Effector CD4-positive, alpha-beta T cell (primary cell): ENCODE measurements at regions not wholly inside any gene's neighbourhood (a gene's known extent, or its start where the extent isn't known, plus 50 kb on each side); places are given as distances from the start of the nearest gene placed in this dataset.

Experiments used
- DNase-seq: peaks from one replicate; pipeline ENCODE4 v3.0.0-alpha.2; 2020

DNA sequence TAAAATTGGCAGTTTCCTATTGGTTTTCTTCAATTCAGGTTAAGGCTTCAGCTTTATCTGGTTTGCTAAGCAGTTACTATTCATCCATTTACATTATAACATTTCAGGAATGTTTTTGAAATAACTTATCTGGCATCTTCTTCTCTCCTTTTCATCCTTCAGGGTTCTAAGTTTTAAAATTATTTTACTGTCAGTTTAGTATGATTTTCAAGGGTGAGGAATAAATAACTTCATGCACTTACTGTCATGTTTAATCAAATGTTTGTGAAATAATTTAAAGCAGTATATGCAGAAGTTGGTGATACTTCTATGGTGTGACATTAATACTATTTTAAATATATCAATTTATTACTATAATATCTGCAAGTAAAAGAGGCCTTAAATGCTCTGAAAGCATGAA, 338.1 kb upstream of the MMS22L start:
- no peak for DNase-seq

DNA sequence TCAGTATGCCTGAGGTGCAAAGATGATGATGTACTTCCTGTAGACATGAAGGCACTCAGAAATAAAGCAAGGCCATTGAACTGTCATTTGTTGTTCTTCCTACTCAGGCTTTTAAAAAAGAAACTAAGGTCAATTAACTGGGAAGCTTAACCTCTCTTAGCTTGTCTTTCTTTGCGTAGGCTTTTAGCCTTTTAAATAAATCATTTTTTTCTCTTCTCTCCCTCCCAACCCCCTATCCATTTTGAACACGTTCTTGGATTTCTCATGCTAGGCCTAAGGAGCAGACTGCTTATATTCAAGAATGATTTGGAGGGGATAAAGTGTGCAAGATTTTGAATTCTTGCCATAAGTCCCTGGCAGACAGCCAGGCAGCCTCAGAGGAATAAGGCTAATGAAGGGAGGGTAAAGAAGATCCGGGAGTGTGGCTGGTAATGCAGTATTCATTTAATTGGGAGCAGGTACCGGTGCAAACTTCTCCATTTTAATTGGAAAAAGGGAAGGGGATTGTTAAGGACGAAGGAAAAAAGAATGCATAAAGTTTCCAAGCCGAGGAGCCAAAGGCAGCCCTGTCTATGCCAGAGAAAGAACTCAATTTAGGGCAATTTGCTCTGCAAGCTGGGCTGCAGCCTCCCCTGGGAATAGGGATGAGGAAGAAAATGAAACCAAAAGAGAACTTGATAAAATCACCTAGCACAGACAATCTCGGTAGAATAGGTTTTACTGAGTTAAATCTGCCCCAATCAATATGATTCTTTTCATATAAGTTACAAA, 343.8 kb upstream of the MMS22L start:
- DNase-seq: no peak

DNA sequence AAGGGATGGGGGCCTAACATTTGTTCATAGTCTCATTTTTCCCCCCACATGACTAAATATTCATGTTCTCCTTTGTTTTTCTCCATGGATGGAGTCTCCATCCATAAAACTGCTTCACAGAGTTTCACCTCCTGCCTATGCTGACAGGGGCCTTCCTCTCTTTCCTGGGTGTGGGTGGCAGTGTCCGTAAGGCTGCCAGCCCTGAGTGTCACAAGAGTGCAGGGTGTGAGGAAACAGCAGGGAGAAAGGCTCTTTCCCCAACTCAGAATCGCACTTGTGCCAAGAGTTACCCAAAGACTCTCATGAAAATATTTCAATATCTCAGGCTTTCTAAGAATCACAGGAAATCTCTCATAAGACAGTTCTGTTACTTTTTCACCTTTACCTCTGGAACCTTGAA, 346.2 kb upstream of the MMS22L start:
- DNase-seq: no peak

DNA sequence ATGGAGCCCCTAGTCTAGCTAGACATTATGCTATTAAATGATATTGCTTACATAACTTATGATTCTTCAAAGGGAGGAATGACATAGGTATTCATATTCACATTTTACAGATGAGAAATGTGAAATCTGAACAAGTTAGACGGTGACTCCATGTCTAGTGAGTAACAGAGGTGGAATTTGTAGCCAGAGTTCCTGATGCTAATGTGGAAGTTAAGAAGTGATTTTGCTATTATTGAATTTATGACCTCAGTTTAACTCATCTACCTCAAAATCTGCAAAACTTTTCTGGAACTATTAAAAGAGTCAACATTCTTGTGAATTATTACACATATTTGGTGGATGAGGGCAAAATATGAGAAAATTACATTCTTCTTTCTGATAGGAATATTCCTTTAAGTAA, 347.6 kb upstream of the MMS22L start:
- no peak for DNase-seq

DNA sequence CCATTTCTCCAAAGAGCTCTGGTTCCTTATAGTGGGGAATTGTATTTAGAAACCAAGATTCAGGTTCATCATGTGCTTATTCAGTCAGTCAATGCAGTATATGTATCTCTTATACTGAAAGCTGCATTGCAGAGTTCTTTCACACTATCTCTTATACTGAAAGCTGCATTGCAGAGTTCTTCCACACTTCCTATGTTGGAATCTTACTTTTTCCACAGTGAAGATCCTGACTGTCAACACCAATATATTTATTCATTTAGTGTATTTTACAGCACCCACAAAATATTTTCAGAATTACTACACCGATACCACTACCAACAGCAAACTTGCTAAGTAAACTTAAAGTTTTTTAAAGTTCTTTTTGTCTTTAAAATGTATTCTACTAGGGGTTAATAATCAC, 349.3 kb upstream of the MMS22L start:
- DNase-seq: no peak

DNA sequence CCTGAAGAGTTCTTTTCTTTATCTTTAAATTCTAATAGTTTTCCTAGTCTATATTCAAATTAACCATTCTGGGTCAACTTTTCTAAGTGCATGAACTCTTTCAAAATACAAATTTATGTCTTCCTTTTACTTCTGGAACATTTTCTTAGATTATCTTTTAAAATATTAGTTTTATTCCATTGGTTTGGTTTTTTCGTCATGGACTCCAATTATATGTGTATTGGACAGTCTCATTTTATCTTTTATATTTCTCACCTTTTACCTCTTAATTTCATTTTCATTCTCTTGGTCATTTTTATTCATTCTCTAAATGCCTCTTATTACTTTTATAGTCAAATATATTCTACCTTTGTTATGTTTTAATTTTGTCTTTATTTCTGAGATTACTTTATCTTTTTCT, 356.7 kb upstream of the MMS22L start:
- no peak for DNase-seq

DNA sequence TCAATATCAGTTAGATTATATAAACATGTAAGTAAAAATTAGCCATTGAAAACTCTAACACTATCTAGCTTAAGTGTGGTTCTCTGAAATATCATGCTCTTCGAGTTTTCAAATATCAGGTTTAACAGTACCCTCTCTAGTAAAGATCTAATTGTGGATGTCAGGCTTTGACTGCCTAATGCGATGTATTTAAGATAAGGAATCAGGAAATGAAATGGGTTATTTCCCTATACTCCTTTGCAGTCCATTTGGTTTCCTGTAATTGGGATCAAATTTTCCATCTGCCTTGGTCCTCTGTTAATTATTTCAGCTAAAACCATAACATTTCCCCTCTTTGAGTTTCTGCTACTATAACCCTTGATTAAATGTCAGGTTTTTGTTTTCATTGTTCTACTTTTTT, 361.3 kb upstream of the MMS22L start:
- DNase-seq: no peak

DNA sequence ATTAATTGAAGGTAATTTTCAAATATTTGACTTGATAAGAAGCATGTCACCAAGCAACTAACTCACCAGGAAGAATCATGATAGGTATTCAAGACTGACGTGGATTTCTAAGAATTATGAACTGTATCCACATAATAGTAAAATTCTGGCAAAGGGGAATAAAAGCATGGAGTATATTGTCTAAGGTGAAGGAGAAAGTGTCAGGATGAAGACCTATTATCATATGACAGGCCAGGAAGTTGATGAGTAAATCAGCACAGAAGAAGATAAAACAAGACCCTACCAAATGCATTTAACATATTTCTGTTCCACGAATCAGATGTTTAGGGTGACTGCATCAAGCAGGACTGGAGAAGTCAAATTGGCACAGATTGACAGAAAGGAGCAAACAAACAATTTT, 362.7 kb upstream of the MMS22L start:
- no peak for DNase-seq

DNA sequence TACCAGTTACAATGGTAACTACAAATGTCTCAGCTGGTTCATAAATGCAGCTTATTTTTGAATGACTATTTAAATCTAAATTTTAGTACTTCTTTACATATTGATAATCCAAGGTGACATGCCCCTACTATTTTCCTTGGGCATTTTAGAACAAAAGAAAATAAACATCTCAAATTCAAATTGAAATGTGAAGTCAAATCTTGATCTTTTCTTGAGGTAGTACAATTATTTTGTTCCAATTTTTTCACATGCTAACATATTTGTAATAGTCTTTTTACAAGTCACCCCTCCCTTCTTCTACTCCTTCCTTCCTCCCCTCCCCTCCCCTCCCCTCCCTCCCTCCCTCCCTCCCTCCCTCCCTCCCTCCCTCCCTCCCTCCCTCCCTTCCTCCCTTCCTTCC, 370.1 kb upstream of the MMS22L start:
- DNase-seq: no peak

DNA sequence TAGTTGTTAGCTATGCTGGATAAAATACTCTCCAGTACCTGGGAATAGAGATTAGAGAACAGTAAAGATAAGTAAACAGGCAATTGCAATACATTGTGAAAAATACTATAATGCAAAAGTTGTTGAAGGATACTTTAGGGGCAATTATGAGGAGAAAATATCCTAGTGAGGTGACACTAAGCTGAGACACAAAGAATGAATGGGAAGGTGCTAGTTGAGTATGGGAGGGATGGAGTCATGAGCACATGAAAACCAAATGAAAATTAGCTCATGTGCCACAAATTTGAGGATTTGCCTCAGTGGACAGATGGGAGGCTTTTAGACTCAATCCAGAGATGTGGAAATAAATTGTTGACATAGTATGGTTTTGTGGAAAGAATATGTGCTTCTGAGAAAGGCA, 370.5 kb upstream of the MMS22L start:
- DNase-seq: no peak

DNA sequence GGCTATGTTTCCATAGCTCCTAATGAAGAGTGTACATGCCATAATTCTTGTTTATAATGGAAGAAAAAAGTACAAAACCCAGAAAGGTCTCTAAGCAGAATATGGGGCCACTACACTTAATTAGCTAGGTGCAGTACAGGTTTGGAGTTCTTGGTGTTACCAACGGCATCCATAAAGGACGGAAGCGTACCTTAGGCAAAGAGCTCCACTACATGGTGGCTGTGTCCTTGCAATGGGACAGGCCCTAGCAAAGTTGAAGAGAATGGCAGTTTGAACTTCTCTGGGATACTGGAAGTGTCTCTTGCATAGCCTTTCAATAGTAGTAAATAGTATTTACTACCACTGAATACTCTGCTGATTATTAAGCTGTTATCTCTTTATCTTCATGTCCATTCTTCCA, 371.7 kb upstream of the MMS22L start:
- no peak for DNase-seq

DNA sequence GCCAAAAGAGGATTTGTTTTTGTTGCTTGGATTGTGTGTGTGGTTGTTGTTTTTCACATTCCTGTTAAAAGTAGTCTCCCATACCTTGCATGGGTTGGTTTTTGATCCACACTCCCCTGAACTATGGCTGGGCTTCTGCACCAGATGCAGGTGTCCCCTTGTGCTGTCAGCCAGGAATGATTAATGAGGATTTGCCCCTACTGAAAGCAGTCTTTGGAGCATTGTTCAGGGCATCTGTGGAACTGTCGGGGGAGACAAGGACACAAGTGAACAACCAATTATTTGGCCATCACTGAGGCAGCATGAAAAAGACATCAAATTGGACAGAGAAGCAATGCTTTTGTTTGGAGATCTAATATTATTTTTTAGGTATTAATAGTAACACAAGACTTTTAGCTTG, 373.2 kb upstream of the MMS22L start:
- DNase-seq: no peak

DNA sequence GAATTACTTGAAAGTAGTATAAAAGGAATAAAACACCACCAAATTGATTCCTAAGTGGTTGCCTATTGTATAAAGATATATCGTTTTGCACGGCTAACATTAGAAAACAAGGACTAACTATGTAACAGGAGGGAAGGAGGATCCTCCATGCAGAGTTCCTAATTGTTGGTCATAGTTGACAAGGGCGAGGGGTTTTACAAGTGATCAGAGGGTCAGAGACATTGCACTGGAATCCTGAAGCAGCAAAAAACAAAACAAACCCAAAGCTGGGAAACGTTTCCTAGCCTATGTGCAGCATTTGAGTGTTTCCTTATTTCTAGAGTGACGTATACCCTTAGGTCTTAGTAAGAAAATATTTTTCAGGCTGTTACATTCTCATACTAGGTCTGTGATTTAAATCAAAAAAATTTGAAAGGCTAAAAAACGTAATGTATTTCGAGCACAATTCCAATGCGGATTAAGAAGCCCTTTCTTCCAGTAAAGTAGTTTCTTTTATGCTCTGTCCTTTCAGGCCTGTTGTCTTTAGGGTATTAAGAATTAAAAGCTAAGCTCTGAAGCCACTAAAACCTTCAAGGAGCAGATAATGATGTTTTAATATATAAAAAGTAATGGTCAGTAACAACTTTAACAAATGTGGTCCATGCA, 373.8 kb upstream of the MMS22L start:
- DNase-seq: no peak

DNA sequence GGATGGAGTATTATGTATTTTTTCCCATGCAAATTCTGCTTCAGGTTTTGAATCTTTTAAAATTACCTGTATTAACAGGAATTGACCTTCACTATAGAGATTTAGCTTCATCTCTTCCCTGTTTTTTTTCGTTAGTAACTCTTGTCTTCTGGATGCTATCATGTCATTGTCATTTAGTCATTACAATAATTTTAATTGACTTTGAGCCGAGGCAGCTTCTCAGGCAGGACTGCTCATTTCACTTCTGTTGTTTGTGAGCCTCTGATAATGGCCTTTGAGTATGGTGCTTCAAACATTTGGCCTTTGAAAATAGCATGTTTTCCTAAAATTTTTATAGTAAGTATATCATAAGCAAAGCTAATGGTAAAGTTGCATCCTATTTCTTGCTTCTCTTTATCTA, 375.1 kb upstream of the MMS22L start:
- DNase-seq: no peak

DNA sequence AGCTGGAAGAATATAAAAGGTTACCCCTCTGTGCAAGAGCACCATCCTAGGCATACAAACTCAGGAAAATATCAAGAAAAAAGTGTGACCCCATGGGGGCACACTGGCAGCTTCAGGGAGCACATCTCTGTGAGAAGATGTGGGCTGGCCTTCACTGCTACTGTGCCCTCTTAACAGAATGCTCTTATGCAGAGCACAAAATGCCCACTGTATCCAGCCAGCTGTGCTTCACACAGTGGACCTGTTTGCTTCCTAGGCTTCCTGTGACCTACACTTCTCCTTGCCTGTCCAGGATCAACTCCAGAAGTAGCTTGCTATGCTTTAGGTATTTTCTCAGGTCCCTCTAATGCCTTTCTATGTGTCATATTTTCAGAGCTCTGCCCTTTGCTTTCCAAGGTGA, 380.2 kb upstream of the MMS22L start:
- no peak for DNase-seq

DNA sequence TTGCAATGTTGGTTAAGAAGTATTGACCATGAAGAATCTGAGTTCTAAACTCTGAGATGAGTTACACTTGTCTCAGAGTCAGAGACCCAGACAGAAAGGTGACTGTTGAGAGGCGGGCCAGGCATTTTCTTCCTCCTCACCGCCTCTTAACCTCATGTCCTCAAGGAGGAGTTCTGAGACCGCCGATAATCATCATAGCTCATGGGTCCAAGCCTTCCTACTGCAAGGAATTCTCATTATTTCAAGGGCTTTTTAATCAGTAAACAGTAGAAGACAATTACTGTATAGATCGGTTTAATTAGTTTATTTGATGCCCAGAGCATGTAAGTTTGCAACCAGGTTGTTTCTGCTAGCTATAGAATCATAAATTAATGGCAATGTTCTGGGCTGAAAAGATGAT, 382.4 kb upstream of the MMS22L start:
- no peak for DNase-seq

DNA sequence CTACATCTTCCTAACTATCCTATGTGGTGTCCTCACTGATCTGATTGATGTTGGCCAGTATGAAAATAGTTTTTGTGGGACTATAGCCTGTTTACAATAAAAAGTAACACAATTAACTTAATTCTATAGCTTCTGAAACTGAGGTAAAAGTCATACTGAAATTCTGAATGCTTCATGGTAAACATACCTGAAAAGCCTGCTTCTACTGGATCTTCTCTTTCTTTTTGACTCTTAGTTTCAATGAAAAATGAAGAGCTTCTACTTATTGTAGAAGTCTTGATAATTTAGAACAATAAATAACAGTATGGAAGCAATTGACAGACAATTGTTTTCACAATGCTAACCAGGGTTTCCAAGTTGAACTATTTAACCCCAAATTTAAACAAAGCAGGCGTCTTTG, 383.9 kb upstream of the MMS22L start:
- no peak for DNase-seq

DNA sequence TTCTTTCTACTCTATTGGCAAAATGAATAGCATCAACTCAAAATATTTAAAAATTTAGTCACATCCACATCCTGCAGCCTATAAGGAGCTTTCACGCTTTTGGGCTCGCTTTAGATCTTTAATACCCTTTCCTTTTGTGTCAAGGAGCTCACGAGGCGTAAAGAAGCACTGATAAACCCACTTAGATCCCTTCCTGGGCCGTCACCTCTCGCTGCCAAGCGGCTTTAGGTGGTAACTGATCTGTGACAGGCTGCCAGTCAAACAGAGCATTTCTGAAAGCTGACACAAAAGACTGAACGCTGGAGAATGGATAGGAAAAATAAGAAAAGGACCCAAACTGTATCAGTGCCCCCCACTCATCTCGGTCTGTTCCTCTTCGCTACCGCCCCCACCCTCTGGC, 385.7 kb upstream of the MMS22L start:
- no peak for DNase-seq

DNA sequence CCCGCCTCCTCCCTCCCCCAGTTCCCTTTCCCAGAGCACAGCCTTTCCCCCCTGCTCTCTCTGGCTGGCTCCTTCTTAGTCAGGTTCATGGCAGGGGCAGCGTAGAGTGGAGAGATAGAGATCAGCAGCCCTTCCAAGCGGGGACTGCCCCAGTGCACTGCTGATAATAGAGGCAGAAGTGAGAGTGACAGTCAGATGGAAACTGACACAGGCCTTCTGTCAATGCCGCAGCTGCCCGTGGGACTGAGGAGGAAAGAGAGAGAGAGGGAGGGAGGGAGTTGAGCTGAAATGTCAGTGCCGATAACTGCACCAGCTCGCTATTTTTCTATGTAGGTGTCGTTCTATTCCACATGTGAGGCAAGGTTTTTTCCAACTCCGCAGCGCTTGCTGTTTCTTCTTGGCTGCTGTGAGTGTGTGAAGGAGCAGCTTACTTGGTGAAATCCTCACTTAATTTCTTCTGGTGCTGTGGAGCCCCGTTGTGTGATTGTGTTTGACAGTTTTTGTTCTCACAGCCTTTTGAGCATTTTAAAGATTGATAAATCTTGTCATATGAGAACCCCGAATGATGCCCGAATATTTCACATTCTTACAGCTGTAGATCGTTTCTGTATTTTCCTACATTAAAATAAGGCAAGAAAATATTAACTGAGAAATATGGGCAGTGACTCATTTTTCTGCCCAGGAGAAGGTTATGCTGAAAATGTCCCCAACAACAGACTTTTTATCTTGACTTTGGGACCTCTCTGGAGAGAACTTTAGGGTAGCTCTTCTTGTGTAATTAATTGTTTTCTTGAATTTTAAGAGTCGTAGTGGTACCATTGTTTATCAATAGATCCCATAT, 386.4 kb upstream of the MMS22L start:
- no peak for DNase-seq

DNA sequence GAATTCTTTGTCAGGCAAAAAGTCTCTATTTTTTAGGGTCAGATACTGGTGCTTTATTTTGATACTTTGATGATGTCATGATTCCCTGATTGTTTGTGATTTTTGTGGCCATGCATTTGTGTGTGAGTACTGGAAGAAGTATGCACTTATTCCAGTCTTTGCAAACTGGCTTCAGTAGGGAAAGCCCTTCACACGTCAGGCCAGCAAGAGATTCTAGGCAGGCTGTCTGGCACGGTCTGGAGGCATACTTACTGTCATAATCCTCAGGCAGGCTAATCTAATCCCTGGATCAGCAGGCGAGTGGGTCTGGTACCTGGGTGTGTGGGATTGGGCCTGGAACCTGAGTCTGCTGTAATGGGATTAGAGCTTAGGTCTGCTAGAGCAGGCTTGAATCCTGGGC, 391.8 kb upstream of the MMS22L start:
- no peak for DNase-seq

DNA sequence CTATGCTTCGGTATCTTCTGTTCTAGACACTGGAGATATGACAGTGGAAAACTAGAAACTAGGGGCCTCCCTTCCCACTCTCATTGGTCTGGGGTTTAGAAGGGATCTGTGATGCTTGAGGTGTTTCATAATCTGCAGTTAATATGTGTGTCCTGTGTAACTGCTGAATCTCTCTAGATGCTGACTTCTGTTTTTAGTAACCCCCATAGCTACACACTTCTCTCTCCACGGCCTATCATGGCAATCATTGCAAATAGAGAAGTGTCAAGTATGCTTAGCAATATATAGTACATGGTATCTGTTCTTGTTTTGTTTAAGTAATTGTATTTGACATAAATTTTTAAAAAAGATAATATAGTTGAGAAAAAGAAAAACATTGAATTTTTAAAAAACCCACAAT, 394.6 kb upstream of the MMS22L start:
- no peak for DNase-seq

DNA sequence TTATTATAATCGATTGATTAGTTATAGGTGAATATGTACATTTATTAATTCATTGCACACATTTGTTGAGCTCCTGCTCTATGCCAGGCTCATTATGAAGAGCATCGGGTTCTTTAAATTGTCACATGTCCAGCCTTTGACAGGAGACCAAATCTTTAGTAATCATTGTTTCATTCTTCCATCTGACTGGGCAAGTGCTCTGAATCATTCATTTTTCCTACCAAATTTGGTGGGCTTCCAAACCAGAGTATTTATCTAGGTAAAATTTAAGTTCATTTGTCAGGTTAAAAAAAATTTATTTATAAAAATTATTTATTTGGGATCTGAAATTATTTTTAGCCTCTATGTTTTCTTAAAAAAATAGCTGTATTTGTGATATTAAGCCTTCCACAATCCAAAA, 404.9 kb upstream of the MMS22L start:
- no peak for DNase-seq

DNA sequence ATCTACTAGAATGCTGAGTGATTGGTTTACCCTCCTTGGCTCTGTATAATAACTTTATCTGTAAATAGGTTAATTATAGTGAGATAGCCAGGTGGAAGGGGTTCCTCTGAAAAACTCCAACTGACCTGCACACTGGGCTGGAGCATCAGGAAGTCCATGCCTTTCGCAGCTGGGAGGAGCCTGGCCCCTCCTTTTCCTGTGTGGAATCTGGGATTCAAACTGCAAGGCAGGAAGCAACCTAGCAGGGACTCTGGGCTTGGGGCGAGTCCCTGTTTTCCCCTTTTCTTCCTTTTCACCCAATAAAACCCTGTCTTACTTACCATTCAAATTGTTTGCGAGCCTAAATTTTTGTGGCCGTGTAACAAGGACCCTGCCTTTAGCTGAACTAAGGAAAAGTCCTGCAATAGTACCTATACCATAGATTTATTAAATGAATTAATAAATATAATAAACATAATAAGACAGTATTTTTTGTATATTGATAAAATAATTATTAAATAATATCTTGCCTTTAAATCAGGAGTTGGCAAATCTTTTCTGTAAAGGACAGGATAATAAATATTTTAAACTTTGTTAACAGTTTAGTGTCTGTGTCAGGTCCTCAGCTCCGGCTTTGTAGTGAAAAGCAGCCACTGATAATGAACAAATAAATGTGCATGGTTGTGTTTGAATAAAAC, 406.2 kb upstream of the MMS22L start:
- DNase-seq: no peak
